Left colon (tissue), 2 donors: ENCODE measurements at regions not wholly inside any gene's neighbourhood (a gene's known extent, or its start where the extent isn't known, plus 50 kb on each side); places are given as distances from the start of the nearest gene placed in this dataset.

Source experiments
- ATAC-seq: fragments of 200-7000 bp; cut with Tn5 transposase; one replicate; pipeline ENCODE4 v1.9.1; 2020; ENCODE audit warnings: mild to moderate bottlenecking, moderate library complexity
- DNase-seq, 2 donors: peaks; one replicate each; pipeline ENCODE4 v3.0.0-alpha.2; 2020
- intact Hi-C, 2 donors: fragments of 100-400 bp; cut with DNase I in 1 of 2; cut with micrococcal nuclease in 1 of 2; formaldehyde crosslinking; loops; one replicate each; pipeline versions ENCODE4 v1.11.2 to v1.14.0; 2022; cut with DNase I, micrococcal nuclease
- donor health status: DM: no; HTN: no; CAD: no.
- donor health status: DM: yes; HTN: yes; CAD: no.

- no peak for ATAC-seq
- intact Hi-C loops = no loop called here
- no peak for DNase-seq
Measured at GRCh38 chr15:31525185-31525695, 198.6 kb downstream of the KLF13 start.

- no peak for ATAC-seq
- intact Hi-C loops = no loop called here
- no peak for DNase-seq
Measured at GRCh38 chr15:31525988-31526665, 199.5 kb downstream of the KLF13 start.

GRCh38 chr15:31526916-31527690, 200.5 kb downstream of the KLF13 start:
- ATAC-seq (no peak), DNase-seq (no peak)
- intact Hi-C loops = no loop called here

- DNase-seq (no peak), ATAC-seq (no peak)
- intact Hi-C loops = no loop called here
Measured at GRCh38 chr15:31528846-31529245, 202.2 kb downstream of the KLF13 start.

- ATAC-seq (no peak), DNase-seq (no peak)
- intact Hi-C loops = no loop called here
Measured at GRCh38 chr15:31537770-31538592, 211.3 kb downstream of the KLF13 start.

GRCh38 chr15:31540633-31541032, 214.0 kb downstream of the KLF13 start:
- ATAC-seq (no peak), DNase-seq (no peak)
- intact Hi-C loops = no loop called here

GRCh38 chr15:31544361-31544760, 217.7 kb downstream of the KLF13 start:
- intact Hi-C loops = no loop called here
- no peak for DNase-seq
- ATAC-seq = no peak

GRCh38 chr15:31545257-31545656, 218.6 kb downstream of the KLF13 start:
- intact Hi-C loops = no loop called here

GRCh38 chr15:31550211-31550977, 223.8 kb downstream of the KLF13 start:
- intact Hi-C loops = no loop called here
- no peak for ATAC-seq
- DNase-seq = no peak

More at GRCh38 chr15:31545257-31545656, 218.6 kb downstream of the KLF13 start:
- ATAC-seq (no peak), DNase-seq (no peak)

- ATAC-seq (no peak), DNase-seq (no peak)
- intact Hi-C loops = no loop called here
Measured at GRCh38 chr15:31551323-31551722, 224.7 kb downstream of the KLF13 start.

- intact Hi-C loops = no loop called here
- DNase-seq (no peak), ATAC-seq (no peak)
Measured at GRCh38 chr15:31552482-31553099, 226.0 kb downstream of the KLF13 start.

GRCh38 chr15:31554261-31554660, 227.6 kb downstream of the KLF13 start:
- intact Hi-C loops = no loop called here
- ATAC-seq (no peak), DNase-seq (no peak)

- intact Hi-C loops = no loop called here
- DNase-seq (no peak), ATAC-seq (no peak)
Measured at GRCh38 chr15:31555022-31555421, 228.4 kb downstream of the KLF13 start.

GRCh38 chr15:31556494-31557150, 230.0 kb downstream of the KLF13 start:
- no peak for ATAC-seq
- intact Hi-C loops = no loop called here
- DNase-seq = no peak

GRCh38 chr15:31557899-31558298, 231.3 kb downstream of the KLF13 start:
- intact Hi-C loops = no loop called here
- ATAC-seq (no peak), DNase-seq (no peak)

- ATAC-seq = no peak
- intact Hi-C loops = no loop called here
- no peak for DNase-seq
Measured at GRCh38 chr15:31558840-31559239, 232.2 kb downstream of the KLF13 start.

- intact Hi-C loops = no loop called here
- no peak for ATAC-seq
Measured at GRCh38 chr15:31559786-31560185, 233.2 kb downstream of the KLF13 start.

GRCh38 chr15:31560643-31561042, 234.0 kb downstream of the KLF13 start:
- no peak for ATAC-seq
- intact Hi-C loops = no loop called here

More at GRCh38 chr15:31559786-31560185, 233.2 kb downstream of the KLF13 start:
- DNase-seq = no peak

More at GRCh38 chr15:31560643-31561042, 234.0 kb downstream of the KLF13 start:
- DNase-seq = no peak
